ENCODE measurements at regions not wholly inside any gene's neighbourhood (a gene's known extent, or its start where the extent isn't known, plus 50 kb on each side); places are given as distances from the start of the nearest gene placed in this dataset.

DNA sequence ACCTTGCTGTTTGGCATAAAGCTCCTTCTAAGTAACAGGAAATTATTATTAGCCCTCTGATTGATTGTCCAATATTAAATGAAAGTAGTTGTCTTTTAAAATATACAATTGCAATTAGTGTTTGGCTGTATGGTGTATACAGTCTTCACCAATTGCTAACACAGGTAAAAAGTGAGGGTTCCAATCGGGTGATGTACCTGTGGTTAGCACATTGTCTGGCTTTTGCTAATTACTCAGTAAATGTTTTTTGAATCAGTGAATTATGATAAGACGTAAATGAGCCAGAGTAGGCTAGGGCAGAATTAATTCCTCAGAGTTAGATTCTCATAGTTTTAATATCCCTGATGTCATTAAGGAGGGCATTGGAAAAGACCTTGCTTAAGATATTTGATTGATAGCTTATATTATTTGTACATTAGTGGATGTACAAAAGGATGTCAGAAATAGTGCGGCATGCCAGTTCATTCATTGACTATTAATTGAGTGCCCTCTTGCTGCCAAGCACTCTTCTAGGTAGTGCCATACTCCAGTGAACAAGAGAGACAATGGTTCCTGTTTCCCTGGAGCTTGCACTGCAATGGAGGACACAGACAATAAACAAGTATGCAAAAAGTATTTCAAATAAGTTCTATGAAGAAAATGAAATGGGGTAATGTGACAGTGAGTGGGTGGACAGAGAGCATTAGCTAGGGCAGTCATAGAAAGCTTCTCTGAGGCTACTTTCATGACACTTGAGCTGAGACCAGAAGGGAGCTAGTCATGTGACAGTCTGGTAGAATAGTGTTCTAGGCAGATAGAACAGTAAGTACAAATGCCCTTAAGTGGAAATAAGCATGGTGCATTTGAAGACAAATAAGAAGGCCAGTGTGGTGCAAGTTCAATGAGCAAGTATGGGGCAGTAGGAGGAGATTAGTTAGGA is 205.9 kb upstream of the CASK start:
- no peak overlapping the region for H3K9ac ChIP-seq (ENCODE audit: low read length)
- no peaks in the 10 kb centered on the region for H4K20me1 ChIP-seq (ENCODE audit: insufficient read depth, low read length)
- H3K4me2 ChIP-seq (ENCODE audit: low read depth, low read length), result no peak overlapping the region
- no peaks in the 10 kb centered on the region for H3K36me3 ChIP-seq (replicated peaks; ENCODE audit: insufficient read depth, low read length)
- H3K27me3 ChIP-seq (replicated peaks; ENCODE audit: insufficient read depth, low read length), result no peaks in the 10 kb centered on the region
- H2AFZ ChIP-seq (ENCODE audit: low read length), result no peak overlapping the region
- H3K9me3 ChIP-seq (replicated peaks; ENCODE audit: insufficient read depth, low read length), result no peaks in the 10 kb centered on the region
- H3F3A ChIP-seq (ENCODE audit: insufficient read depth, low read length), result peaks cover 9% of the 10 kb centered on the region; the same call in 1 of the 2 replicates
- no peak overlapping the region for H3K4me3 ChIP-seq (ENCODE audit: low read length)
- peaks cover 11% of the 10 kb centered on the region; the same call in 1 of the 2 replicates for H3K4me1 ChIP-seq (ENCODE audit: low read length)
- H3K9me2 ChIP-seq (replicated peaks; ENCODE audit: insufficient read depth, low read length), result no peaks in the 10 kb centered on the region
- DNase-seq, result no peak
- H3K27ac ChIP-seq (ENCODE audit: low read length), result no peak overlapping the region
- no peaks in the 10 kb centered on the region for H3K79me2 ChIP-seq (ENCODE audit: low read length)
- TF ChIP-seq EZH2phosphoT487 (IDR thresholded peaks at IDR 0.05; ENCODE audit: low read length) (no peak), EZH2 (optimal IDR thresholded peaks at IDR 0.05; ENCODE audit: low read depth, low read length) (no peak)
- TF ChIP-seq, protein P1, sequence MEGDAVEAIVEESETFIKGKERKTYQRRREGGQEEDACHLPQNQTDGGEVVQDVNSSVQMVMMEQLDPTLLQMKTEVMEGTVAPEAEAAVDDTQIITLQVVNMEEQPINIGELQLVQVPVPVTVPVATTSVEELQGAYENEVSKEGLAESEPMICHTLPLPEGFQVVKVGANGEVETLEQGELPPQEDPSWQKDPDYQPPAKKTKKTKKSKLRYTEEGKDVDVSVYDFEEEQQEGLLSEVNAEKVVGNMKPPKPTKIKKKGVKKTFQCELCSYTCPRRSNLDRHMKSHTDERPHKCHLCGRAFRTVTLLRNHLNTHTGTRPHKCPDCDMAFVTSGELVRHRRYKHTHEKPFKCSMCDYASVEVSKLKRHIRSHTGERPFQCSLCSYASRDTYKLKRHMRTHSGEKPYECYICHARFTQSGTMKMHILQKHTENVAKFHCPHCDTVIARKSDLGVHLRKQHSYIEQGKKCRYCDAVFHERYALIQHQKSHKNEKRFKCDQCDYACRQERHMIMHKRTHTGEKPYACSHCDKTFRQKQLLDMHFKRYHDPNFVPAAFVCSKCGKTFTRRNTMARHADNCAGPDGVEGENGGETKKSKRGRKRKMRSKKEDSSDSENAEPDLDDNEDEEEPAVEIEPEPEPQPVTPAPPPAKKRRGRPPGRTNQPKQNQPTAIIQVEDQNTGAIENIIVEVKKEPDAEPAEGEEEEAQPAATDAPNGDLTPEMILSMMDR (IDR thresholded peaks at IDR 0.05; ENCODE audit: low read length), result no peak

DNA sequence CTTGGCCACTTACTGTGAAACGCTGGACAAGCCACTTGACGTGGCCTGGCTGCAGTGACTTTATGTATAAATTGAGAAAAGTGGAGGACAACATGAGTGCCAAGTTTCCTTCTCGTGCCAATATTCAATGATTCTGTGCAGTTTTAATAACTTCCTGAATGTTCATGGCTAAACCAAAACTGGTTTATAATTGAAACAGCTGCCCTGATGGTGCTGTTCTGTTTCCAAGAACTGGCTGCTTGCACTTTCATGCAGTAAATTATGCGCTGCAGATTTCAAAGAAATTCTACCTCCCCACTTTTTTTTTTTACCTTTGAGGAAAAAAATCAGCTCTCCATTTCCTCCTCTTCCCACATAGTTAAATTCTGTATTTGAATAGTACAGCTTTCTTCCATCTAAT is 205.2 kb upstream of the CASK start:
- H3K9me2 ChIP-seq (replicated peaks; ENCODE audit: insufficient read depth, low read length), result no peaks in the 10 kb centered on the region
- no peak for DNase-seq
- H2AFZ ChIP-seq (ENCODE audit: low read length), result no peak overlapping the region
- H3K27ac ChIP-seq (ENCODE audit: low read length), result no peak overlapping the region; the same call in 1 of the 2 replicates
- H3K4me3 ChIP-seq (ENCODE audit: low read length), result no peak overlapping the region
- no peaks in the 10 kb centered on the region for H3K27me3 ChIP-seq (replicated peaks; ENCODE audit: insufficient read depth, low read length)
- no peaks in the 10 kb centered on the region for H4K20me1 ChIP-seq (ENCODE audit: insufficient read depth, low read length)
- H3K36me3 ChIP-seq (replicated peaks; ENCODE audit: insufficient read depth, low read length), result no peaks in the 10 kb centered on the region
- H3K4me1 ChIP-seq (ENCODE audit: low read length), result peaks cover 11% of the 10 kb centered on the region; the same call in 1 of the 2 replicates
- H3K79me2 ChIP-seq (ENCODE audit: low read length), result no peaks in the 10 kb centered on the region
- H3K9ac ChIP-seq (ENCODE audit: low read length), result no peak overlapping the region
- H3F3A ChIP-seq (ENCODE audit: insufficient read depth, low read length), result peaks cover 9% of the 10 kb centered on the region; the same call in 1 of the 2 replicates
- TF ChIP-seq, protein P1 (IDR thresholded peaks at IDR 0.05; ENCODE audit: low read length), result no peak
- TF ChIP-seq EZH2phosphoT487 (IDR thresholded peaks at IDR 0.05; ENCODE audit: low read length) (no peak), EZH2 (optimal IDR thresholded peaks at IDR 0.05; ENCODE audit: low read depth, low read length) (no peak)
- no peaks in the 10 kb centered on the region for H3K9me3 ChIP-seq (replicated peaks; ENCODE audit: insufficient read depth, low read length)
- H3K4me2 ChIP-seq (ENCODE audit: low read depth, low read length), result peak overlapping the region; percentile 14; the same call in 1 of the 2 replicates

DNA sequence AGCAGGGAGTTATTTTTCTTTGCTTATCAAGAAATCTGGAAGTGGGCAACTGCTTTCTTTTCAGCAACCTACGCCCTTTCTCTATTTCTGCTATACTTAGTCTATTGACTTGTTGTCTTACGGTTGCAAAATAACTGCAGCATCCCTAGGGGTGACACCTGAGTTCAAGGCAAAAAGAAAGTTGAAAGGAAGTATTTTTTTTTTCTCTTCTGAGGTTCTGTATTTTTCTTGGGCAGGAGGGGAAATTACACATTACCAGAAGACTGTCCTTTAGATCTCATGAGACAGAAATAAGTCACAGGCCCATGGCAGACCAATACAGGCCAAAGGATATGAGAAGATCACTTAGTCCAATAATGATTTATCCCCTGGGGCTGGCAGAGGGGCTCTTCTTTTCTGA is 204.7 kb upstream of the CASK start:
- Histone ChIP-seq H3F3A (ENCODE audit: insufficient read depth, low read length) (peaks cover 9% of the 10 kb centered on the region; the same call in 1 of the 2 replicates), H3K9me3 (replicated peaks; ENCODE audit: insufficient read depth, low read length) (no peaks in the 10 kb centered on the region), H3K9ac (ENCODE audit: low read length) (no peak overlapping the region), H3K27me3 (replicated peaks; ENCODE audit: insufficient read depth, low read length) (no peaks in the 10 kb centered on the region), H3K4me1 (ENCODE audit: low read length) (peaks cover 11% of the 10 kb centered on the region; the same call in 1 of the 2 replicates), H3K36me3 (replicated peaks; ENCODE audit: insufficient read depth, low read length) (no peaks in the 10 kb centered on the region), H3K9me2 (replicated peaks; ENCODE audit: insufficient read depth, low read length) (no peaks in the 10 kb centered on the region), H3K27ac (ENCODE audit: low read length) (no peak overlapping the region; the same call in 1 of the 2 replicates), H2AFZ (ENCODE audit: low read length) (no peak overlapping the region), H3K79me2 (ENCODE audit: low read length) (no peaks in the 10 kb centered on the region), H4K20me1 (ENCODE audit: insufficient read depth, low read length) (no peaks in the 10 kb centered on the region), H3K4me2 (ENCODE audit: low read depth, low read length) (peak overlapping the region; percentile 14; the same call in 1 of the 2 replicates), H3K4me3 (ENCODE audit: low read length) (no peak overlapping the region)
- TF ChIP-seq EZH2 (optimal IDR thresholded peaks at IDR 0.05; ENCODE audit: low read depth, low read length) (no peak), EZH2phosphoT487 (IDR thresholded peaks at IDR 0.05; ENCODE audit: low read length) (no peak)
- TF ChIP-seq, protein P1 (IDR thresholded peaks at IDR 0.05; ENCODE audit: low read length), result no peak
- DNase-seq, result peak; percentile 48

Data from MM.1S (cell line).